Esophagus squamous epithelium (tissue), 4 donors: ENCODE measurements at regions not wholly inside any gene's neighbourhood (a gene's known extent, or its start where the extent isn't known, plus 50 kb on each side); places are given as distances from the start of the nearest gene placed in this dataset.

Source experiments
- CTCF ChIP-seq, 6 experiments: fragments of 450-650 bp in 4 of 6; fragments of 200-600 bp in 2 of 6; sonication (generic) in 2 of 6; IDR thresholded peaks; one replicate each; pipeline ENCODE4 v1.5.1; 2016 to 2019; ENCODE audit warnings: antibody characterized with exemption in 6 of 6, mild to moderate bottlenecking in 4 of 6, moderate library complexity in 4 of 6
- POLR2A ChIP-seq, 4 donors: fragments of 450-650 bp; IDR thresholded peaks; one replicate each; pipeline ENCODE4 v1.6.1; 2017; ENCODE audit warnings: antibody characterized with exemption in 4 of 4, mild to moderate bottlenecking in 4 of 4, moderate library complexity in 3 of 4

- TF ChIP-seq POLR2A (IDR thresholded peaks at IDR 0.05), result no peak
- TF ChIP-seq CTCF (IDR thresholded peaks at IDR 0.05), result no peak
These were observed 179.0 kb downstream of the SNX19 start for GRCh38 chr11:130737041-130737830.
